SHP77 (cell line): ENCODE measurements at regions not wholly inside any gene's neighbourhood (a gene's known extent, or its start where the extent isn't known, plus 50 kb on each side); places are given as distances from the start of the nearest gene placed in this dataset.
"Not testable (repeated sequence)": the region's sequence is repeated elsewhere in the genome, so short reads cannot be mapped to it uniquely, and the experiment has no call there.

Experiments
- DNase-seq, 2 experiments: peaks; one replicate each; lab custom pipeline; 2025; lab: John Stamatoyannopoulos, UW

GRCh38 chr7:125833839-125834238 is 904.2 kb upstream of the POT1 start:
- no peak for DNase-seq

- no peak for DNase-seq
These were observed 901.1 kb upstream of the POT1 start for GRCh38 chr7:125830743-125831142.

- no peak for DNase-seq
These were observed 898.6 kb upstream of the POT1 start for GRCh38 chr7:125828153-125828700.

- no peak for DNase-seq
These were observed 893.9 kb upstream of the POT1 start for GRCh38 chr7:125823538-125823937.

GRCh38 chr7:125820495-125820894 is 890.9 kb upstream of the POT1 start:
- no peak for DNase-seq

GRCh38 chr7:125814100-125814499 is 884.5 kb upstream of the POT1 start:
- DNase-seq, result peak in 1 of 2 experiments; percentile 10

- DNase-seq, result not testable (repeated sequence)
These were observed 876.9 kb upstream of the POT1 start for GRCh38 chr7:125806491-125806890.

GRCh38 chr7:125804273-125804672 is 874.6 kb upstream of the POT1 start:
- no peak for DNase-seq

- DNase-seq, result no peak
These were observed 850.5 kb upstream of the POT1 start for GRCh38 chr7:125780153-125780552.

GRCh38 chr7:125775317-125775716 is 845.7 kb upstream of the POT1 start:
- DNase-seq, result peak in 1 of 2 experiments; percentile 4

- no peak for DNase-seq
These were observed 843.6 kb upstream of the POT1 start for GRCh38 chr7:125773113-125773785.

GRCh38 chr7:125747966-125748365 is 818.3 kb upstream of the POT1 start:
- no peak for DNase-seq

- DNase-seq, result no peak
These were observed 816.9 kb upstream of the POT1 start for GRCh38 chr7:125746510-125746909.

GRCh38 chr7:125727215-125727614 is 797.6 kb upstream of the POT1 start:
- DNase-seq, result no peak

- no peak for DNase-seq
These were observed 766.0 kb upstream of the POT1 start for GRCh38 chr7:125695626-125696025.

- DNase-seq, result no peak
These were observed 753.5 kb upstream of the POT1 start for GRCh38 chr7:125683156-125683555.

GRCh38 chr7:125681508-125681907 is 751.9 kb upstream of the POT1 start:
- no peak for DNase-seq

GRCh38 chr7:125678771-125679170 is 749.1 kb upstream of the POT1 start:
- no peak for DNase-seq

- DNase-seq, result no peak
These were observed 746.0 kb upstream of the POT1 start for GRCh38 chr7:125675640-125676039.

GRCh38 chr7:125675169-125675568 is 745.5 kb upstream of the POT1 start:
- no peak for DNase-seq

GRCh38 chr7:125670926-125671572 is 741.4 kb upstream of the POT1 start:
- DNase-seq, result peak in 1 of 2 experiments; percentile 25

- no peak for DNase-seq
These were observed 738.8 kb upstream of the POT1 start for GRCh38 chr7:125668321-125668993.

GRCh38 chr7:125664625-125665024 is 735.0 kb upstream of the POT1 start:
- DNase-seq, result no peak
